GM12875 (cell line): ENCODE measurements at regions not wholly inside any gene's neighbourhood (a gene's known extent, or its start where the extent isn't known, plus 50 kb on each side); places are given as distances from the start of the nearest gene placed in this dataset.

Source experiments
- H3K4me3 ChIP-seq: one replicate; pipeline ENCODE4 v1.5.1; 2011; ENCODE audit warnings: low read depth, low read length, control low read depth
- CTCF ChIP-seq: IDR thresholded peaks from 2 replicates; pipeline ENCODE4 v1.5.1; 2011; ENCODE audit warnings: low read depth, mild to moderate bottlenecking, control low read depth, inconsistent platforms, low read length, moderate library complexity, borderline replicate concordance; ENCODE audit not compliant: insufficient read depth

- H3K4me3 ChIP-seq, result no peak overlapping the region
- no peak for TF ChIP-seq CTCF
Observed at GRCh38 chr1:69455718-69456117, 112.0 kb upstream of the LRRC7 start.

DNA sequence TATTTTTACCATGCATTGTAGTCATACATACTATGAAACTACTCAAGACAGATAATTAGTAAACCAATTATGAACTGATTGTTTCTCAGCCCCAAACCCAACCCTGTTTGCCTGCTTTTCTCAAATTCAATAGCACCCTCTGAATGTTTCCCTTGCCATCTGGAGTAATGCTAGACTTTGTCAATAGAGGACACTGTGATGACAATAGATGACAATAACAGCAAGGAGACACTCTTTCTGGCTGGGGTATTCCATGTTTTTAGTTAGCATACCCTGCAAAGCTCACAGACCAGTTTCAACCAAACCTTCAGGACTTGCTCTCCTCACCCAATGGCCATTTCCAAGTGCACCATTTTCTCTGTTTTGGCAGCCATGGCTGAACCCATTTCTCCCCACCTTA is 108.5 kb upstream of the LRRC7 start:
- no peak for TF ChIP-seq CTCF
- no peak overlapping the region for H3K4me3 ChIP-seq

GRCh38 chr1:69475021-69475420 is 92.7 kb upstream of the LRRC7 start:
- no peak for TF ChIP-seq CTCF
- no peak overlapping the region for H3K4me3 ChIP-seq

DNA sequence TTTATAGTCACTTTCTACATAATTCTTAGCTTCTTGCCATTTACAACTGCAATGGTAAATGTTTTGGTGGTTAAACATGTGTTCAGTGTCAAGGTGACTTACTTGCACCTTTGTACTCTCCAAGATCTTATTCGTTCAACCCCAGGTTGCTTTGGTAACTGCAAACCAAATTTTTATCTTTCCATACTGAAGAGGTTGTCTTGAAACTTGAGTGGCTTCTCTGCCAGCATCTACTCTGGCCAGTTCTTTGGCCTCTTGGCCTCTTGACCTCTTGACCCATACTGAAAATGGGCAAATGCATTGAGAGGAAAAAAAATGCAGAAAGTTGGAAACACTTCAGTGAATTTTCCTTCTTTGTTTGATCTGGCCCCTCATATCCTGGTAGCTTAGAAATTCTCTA is 88.0 kb upstream of the LRRC7 start:
- TF ChIP-seq CTCF, result no peak

GRCh38 chr1:69483246-69483645 is 84.5 kb upstream of the LRRC7 start:
- TF ChIP-seq CTCF, result no peak
- no peak overlapping the region for H3K4me3 ChIP-seq

More for the DNA sequence above, 88.0 kb upstream of the LRRC7 start:
- H3K4me3 ChIP-seq, result no peak overlapping the region

- no peak overlapping the region for H3K4me3 ChIP-seq
- no peak for TF ChIP-seq CTCF
Observed at GRCh38 chr1:69485616-69486015, 82.1 kb upstream of the LRRC7 start.

DNA sequence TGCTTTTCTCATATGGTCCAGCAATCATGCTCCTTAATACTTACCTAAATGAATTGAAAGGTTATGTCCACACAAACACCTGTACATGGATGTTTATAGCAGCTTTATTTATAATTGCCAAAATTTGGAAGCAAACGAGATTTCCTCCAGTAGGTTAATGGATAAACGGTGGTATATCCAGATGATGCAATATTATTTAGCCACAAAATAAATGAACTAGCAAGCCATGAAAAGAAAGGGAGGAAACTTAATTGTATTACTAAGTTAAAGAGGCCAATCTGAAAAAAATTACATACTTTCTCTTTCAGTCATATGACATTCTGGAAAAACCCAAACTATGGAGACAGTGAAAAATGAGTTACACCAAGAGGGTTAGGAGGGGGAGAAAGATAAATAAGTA is 76.3 kb upstream of the LRRC7 start:
- H3K4me3 ChIP-seq, result no peak overlapping the region
- no peak for TF ChIP-seq CTCF
